ENCODE measurements at regions not wholly inside any gene's neighbourhood (a gene's known extent, or its start where the extent isn't known, plus 50 kb on each side); places are given as distances from the start of the nearest gene placed in this dataset.
"Not testable (repeated sequence)": the region's sequence is repeated elsewhere in the genome, so short reads cannot be mapped to it uniquely, and the experiment has no call there.

- DNase-seq = peak; percentile 21 to 24
Observed at GRCh38 chr6:156687789-156688619, 89.2 kb upstream of the ARID1B start.

DNA sequence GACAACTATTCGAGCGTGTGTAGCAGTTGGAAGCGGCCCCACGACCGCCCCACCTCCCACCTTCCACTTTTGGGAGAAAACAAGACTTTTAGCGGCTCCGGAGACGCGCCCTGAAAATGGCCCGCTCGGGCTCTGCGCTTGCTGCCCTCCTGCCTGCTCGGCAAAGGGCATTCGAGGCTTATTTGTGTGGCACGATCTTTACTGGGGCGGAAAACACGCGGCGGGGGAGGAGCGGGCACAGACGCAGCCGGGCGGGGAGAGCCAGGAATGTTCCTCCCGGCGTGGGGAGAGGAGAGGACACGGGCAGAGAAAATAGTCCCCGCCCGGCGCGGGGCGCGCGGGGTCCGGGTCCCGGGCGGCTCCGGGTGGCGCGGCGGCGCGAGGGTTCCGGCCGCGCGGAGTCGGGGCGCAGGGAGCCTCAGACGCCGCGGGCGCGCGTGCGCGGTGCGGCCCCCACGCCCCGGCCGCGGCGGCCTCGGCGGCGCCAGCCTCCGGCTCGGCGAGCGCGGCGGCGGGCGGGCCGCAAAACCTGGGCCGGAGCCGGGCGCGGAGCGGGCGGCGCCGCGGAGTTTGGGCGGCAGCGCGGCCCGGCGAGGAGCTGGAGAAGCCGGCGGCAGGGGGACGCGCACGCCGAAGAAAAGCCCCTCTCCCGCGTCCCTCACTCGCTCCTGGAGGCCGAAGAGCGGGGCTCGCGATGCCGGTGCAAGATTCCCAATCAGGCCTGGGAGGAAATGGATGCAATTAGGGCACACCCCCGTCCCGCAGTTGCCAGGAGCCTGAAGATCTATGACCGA lies 90.0 kb upstream of the ARID1B start:
- DNase-seq = peak; percentile 81 to 87

GRCh38 chr6:156686301-156686994 lies 90.7 kb upstream of the ARID1B start:
- no peak for DNase-seq

DNA sequence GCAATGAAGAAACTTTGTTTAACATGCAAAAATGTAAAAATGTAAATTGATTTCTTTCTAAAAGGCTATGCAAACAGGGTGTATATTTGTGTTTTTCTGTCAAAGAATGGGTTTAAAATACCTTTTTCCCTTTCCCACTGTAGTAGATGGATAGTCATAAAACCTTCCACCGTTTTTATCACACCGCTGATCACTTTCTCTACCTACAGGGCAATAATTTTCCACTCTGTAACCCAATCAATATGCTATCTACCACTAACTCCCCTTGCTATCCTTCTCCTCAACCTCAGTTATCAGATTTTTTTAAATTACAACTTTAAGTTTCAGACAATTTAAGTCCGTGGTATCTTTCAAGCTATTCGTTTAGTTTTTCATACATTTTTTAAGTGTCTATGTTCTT lies 91.4 kb upstream of the ARID1B start:
- DNase-seq = no peak

DNA sequence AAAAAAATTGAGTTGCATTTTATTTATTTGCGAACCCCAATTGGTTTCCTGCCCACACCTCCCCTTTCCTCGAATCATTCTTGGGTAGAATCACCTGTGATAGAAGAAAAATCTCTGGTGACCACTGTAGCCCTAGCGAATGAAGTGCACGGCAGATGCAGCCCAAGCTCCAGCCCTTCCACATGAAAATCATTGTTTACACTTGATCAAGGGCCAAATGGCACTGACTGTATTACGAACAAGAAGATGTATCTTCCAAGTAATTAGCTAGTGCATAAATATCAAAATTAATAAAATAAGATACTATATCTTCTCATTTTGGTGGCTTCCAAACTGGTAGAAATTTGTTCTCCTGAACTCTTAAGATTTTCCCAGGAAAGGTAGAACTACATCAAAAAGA lies 93.4 kb upstream of the ARID1B start:
- DNase-seq = no peak

DNA sequence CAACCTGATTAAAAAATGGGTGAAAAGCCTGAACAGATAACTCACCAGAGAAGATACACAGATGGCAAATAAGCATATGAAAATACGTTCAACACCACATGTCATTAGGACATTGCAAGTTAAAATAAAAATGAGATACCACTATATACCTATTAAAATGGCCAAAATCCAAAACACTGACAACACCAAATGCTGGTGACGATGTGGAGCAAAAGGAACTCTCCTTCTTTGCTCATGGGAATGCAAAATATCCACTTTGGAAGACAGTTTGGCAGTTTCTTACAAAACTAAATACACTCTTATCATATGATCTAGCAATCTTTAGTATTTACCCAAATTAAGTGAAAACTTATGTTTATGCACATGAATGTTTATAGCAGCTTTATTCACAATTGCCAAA lies 100.5 kb upstream of the ARID1B start:
- no peak for DNase-seq

DNA sequence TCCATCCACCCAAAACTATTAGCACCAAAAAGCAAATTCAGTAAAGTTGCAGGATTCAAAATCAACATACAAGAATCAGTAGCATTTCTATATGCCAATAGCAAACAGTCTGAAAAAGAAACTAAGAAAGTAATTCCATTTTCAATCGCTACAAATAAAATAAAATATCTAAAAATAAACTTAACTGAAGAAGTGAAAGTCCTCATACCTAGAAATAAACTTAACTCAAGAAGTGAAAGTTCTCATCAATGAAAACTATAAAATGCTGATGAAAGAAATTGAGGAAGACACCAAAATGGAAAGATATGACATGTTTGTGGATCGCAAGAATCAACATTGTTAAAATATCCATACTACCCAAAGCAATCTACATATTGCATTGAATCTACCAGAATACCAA lies 103.0 kb upstream of the ARID1B start:
- no peak for DNase-seq

- DNase-seq = not testable (repeated sequence)
Observed at GRCh38 chr6:156670097-156670496, 107.1 kb upstream of the ARID1B start.

DNA sequence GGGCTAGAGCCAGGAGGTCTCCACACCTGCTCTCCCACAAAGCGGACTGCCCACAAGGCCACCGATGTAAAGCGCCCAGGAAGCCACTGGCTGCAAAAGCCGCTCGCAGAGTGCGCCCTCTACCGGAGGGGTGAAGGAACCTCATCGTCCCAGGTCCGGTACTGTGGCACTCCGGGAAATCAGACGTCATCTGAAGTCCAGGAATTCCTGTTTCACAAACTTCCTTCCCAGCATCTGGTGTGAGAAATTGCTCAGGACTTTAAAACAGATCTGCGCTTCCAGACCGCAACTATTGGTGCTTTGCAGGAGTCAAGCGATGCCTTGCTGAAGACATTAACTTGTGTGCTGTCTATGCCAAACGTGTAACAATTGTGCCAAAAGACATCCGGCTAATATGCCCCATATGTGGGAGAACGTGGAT lies 115.1 kb upstream of the ARID1B start:
- no peak for DNase-seq

GRCh38 chr6:156660389-156660788 lies 116.8 kb upstream of the ARID1B start:
- DNase-seq = no peak

- DNase-seq = no peak
Observed at GRCh38 chr6:156659822-156660198, 117.4 kb upstream of the ARID1B start.

- DNase-seq = no peak
Observed at GRCh38 chr6:156658966-156659821, 118.0 kb upstream of the ARID1B start.

GRCh38 chr6:156658186-156658965 lies 118.8 kb upstream of the ARID1B start:
- no peak for DNase-seq

DNA sequence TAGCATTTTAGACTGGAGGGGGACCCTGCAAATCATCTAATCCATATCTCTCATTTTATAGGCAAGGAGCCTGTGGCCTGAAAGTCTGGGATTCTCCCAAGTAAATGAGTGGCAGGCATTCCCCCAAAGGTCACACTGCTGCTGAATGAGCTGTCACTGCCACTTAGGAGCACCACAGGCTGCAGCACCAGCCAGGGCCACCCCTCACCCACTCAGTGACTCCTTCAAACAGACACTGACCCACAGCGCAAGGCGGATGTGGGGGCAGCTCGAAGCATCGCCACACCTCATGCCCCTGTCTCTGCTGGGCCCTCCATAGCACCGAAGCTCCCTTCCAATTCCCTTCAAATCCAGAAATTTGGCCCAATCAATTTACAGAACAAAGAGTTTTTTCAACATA lies 119.9 kb upstream of the ARID1B start:
- no peak for DNase-seq

DNA sequence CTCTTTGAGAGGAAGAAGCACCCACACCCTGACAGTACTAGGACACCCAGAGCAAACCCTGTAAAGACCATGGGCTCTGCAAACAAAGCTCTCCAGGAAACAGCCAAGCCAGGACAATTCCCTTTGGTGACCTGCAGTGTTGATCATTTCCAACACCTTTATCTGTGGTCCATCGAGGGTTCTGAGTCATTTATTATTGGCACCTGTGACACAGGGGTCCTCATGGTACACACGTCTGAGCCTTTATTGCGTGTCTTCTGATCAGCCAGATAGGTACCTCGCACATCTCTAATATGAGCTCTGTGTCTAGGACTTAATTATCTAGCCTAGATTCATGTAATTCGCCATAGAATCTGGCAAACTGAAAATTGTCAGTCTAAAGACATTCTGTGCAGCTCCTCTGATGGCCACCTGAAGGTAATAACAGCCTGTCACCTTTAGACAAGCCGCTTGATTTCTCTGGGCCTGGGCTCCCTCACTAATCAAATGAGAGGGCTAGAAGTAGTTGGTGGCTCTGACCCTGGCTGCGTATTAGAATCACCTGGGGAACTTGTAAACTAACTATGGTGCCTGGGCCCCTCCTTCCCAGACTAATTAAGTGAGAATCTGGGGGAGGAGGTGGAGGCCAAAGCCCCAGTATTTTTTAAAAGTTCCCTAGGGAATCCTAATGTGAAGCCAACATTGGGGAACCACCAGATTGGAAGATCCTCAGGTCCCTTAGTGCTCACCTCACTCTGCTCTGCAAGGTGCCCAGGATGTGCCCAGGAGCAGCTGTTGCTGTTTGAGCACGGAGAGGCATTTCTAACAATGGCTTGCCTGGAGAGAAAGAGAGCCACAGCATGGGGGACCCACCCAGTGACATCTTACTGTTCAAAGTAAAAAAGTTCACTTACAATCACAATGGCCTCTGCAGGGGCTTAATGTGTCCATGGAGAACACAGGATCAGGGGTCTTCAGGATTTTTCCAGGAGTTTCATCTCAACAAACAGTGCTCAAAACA lies 122.0 kb upstream of the ARID1B start:
- no peak for DNase-seq

GRCh38 chr6:156652231-156652750 lies 124.9 kb upstream of the ARID1B start:
- no peak for DNase-seq

- no peak for DNase-seq
Observed at GRCh38 chr6:156651486-156651885, 125.7 kb upstream of the ARID1B start.

DNA sequence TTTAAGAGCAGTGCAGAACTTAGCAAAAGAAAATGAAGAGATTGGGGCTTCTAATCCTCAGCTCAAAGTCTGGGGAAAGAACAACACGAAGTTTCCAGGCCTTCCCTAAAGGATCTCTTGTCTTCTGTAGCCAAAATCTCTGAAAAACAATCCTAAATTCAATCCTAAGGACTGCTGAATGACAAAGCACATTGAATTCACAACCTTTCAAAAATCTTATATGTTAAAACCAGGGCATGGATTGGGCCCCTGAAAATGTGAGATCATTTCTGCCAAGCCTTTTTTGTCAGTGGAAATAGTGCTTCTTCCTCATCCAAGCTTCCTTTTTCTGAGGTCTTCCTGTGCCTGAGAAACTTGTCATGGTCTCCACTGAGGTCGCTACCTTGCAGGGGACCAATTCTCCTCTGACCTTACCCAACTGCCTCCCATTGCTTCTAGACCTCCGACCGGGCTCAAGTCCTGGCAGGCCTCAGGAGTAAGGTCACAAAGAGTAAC lies 126.2 kb upstream of the ARID1B start:
- DNase-seq = no peak

DNA sequence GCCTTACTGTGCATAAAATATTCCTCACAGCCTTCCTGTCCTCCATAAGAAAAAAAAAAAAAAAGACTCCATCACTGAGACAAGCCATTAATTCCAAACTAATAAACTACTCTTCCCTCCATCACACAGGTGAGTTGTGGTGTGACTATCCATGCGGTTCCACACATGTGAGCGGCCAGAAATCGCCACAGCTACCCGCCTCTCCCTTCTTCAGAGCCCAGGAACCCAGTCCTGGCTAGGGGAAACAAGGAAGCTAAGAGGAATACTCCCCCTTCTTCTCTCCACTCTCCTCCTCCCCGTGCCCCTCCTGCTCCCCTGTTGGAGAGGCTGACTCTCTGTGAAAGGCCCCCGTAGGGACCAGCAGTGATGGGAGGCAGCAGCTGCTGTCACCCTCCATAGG lies 128.6 kb upstream of the ARID1B start:
- DNase-seq = no peak

- no peak for DNase-seq
Observed at GRCh38 chr6:156647991-156648390, 129.2 kb upstream of the ARID1B start.

Data from activated T-cell treated with anti-CD3 and anti-CD28 coated beads, Interleukin-2, amount 50 U/mL, for 48 hours (primary cell).